Mammary epithelial cell (primary cell): ENCODE measurements at regions not wholly inside any gene's neighbourhood (a gene's known extent, or its start where the extent isn't known, plus 50 kb on each side); places are given as distances from the start of the nearest gene placed in this dataset.

Experiments used
- CTCF ChIP-seq, 2 donors: IDR thresholded peaks in 1 of 2; conservative IDR thresholded peaks in 1 of 2; 2 replicates each; pipeline ENCODE4 v1.5.1; 2011 to 2012; ENCODE audit warnings: inconsistent platforms in 2 of 2, low read length in 2 of 2, mild to moderate bottlenecking in 2 of 2, control low read depth in 1 of 2, low read depth in 1 of 2; ENCODE audit not compliant: insufficient read depth in 1 of 2; ENCODE audit errors: extremely low read depth in 1 of 2
- EZH2 ChIP-seq: IDR thresholded peaks from 2 replicates; pipeline ENCODE4 v1.6.1; 2012; ENCODE audit warnings: low read length, inconsistent platforms, borderline replicate concordance

GRCh38 chr14:23763394-23763793 lies 127.2 kb downstream of the DHRS2 start:
- TF ChIP-seq CTCF (conservative IDR thresholded peaks at IDR 0.05 in 1 of 2, IDR thresholded peaks at IDR 0.05 in 1 of 2; ENCODE audit: extremely low read depth in 1 of 2, insufficient read depth in 1 of 2, low read depth in 1 of 2, low read length in 2 of 2) (no peak), EZH2 (no peak)
